ENCODE measurements at regions not wholly inside any gene's neighbourhood (a gene's known extent, or its start where the extent isn't known, plus 50 kb on each side); places are given as distances from the start of the nearest gene placed in this dataset.

- no peak for DNase-seq (ENCODE audit: low read depth in 2 of 2)
Observed at GRCh38 chr3:177512945-177513814, 315.9 kb upstream of the TBL1XR1 start.

- no peak for DNase-seq (ENCODE audit: low read depth in 2 of 2)
Observed at GRCh38 chr3:177513815-177514610, 316.7 kb upstream of the TBL1XR1 start.

- no peak for DNase-seq (ENCODE audit: low read depth in 2 of 2)
Observed at GRCh38 chr3:177514611-177515499, 317.6 kb upstream of the TBL1XR1 start.

GRCh38 chr3:177515786-177516157 is 318.5 kb upstream of the TBL1XR1 start:
- DNase-seq (ENCODE audit: low read depth in 2 of 2) = no peak

GRCh38 chr3:177516158-177517011 is 319.1 kb upstream of the TBL1XR1 start:
- DNase-seq (ENCODE audit: low read depth in 2 of 2) = no peak

GRCh38 chr3:177517906-177518305 is 320.6 kb upstream of the TBL1XR1 start:
- DNase-seq (ENCODE audit: low read depth in 2 of 2) = no peak

GRCh38 chr3:177519588-177519987 is 322.3 kb upstream of the TBL1XR1 start:
- no peak for DNase-seq (ENCODE audit: low read depth in 2 of 2)

GRCh38 chr3:177521305-177521704 is 324.0 kb upstream of the TBL1XR1 start:
- DNase-seq (ENCODE audit: low read depth in 2 of 2) = no peak

GRCh38 chr3:177522051-177522450 is 324.8 kb upstream of the TBL1XR1 start:
- DNase-seq (ENCODE audit: low read depth in 2 of 2) = no peak

- DNase-seq (ENCODE audit: low read depth in 2 of 2) = no peak
Observed at GRCh38 chr3:177523067-177523675, 325.9 kb upstream of the TBL1XR1 start.

- no peak for DNase-seq (ENCODE audit: low read depth in 2 of 2)
Observed at GRCh38 chr3:177523872-177524438, 326.7 kb upstream of the TBL1XR1 start.

- DNase-seq (ENCODE audit: low read depth in 2 of 2) = no peak
Observed at GRCh38 chr3:177524742-177525141, 327.5 kb upstream of the TBL1XR1 start.

GRCh38 chr3:177525414-177525813 is 328.1 kb upstream of the TBL1XR1 start:
- DNase-seq (ENCODE audit: low read depth in 2 of 2) = no peak

GRCh38 chr3:177525987-177526712 is 328.9 kb upstream of the TBL1XR1 start:
- DNase-seq (ENCODE audit: low read depth in 2 of 2) = no peak

GRCh38 chr3:177527182-177527581 is 329.9 kb upstream of the TBL1XR1 start:
- no peak for DNase-seq (ENCODE audit: low read depth in 2 of 2)

GRCh38 chr3:177528306-177529070 is 331.2 kb upstream of the TBL1XR1 start:
- DNase-seq (ENCODE audit: low read depth in 2 of 2) = no peak

GRCh38 chr3:177529071-177529550 is 331.8 kb upstream of the TBL1XR1 start:
- DNase-seq (ENCODE audit: low read depth in 2 of 2) = no peak

- no peak for DNase-seq (ENCODE audit: low read depth in 2 of 2)
Observed at GRCh38 chr3:177529716-177530335, 332.5 kb upstream of the TBL1XR1 start.

Measured in stimulated activated CD8-positive, alpha-beta memory T cell treated with anti-CD3 and anti-CD28 coated beads, Interleukin-7, amount 100 ng/mL, for 1 hour (primary cell).